Inferior parietal cortex (tissue), 1 donor: ENCODE measurements at regions not wholly inside any gene's neighbourhood (a gene's known extent, or its start where the extent isn't known, plus 50 kb on each side); places are given as distances from the start of the nearest gene placed in this dataset.

Experiments used
- DNase-seq: peaks from one replicate; pipeline ENCODE4 v3.0.0-alpha.2; 2016; ENCODE audit errors: extremely low spot score

GRCh38 chr3:152218602-152219001 is 50.1 kb upstream of the MBNL1 start:
- no peak for DNase-seq
